ENCODE measurements at regions not wholly inside any gene's neighbourhood (a gene's known extent, or its start where the extent isn't known, plus 50 kb on each side); places are given as distances from the start of the nearest gene placed in this dataset.

DNA sequence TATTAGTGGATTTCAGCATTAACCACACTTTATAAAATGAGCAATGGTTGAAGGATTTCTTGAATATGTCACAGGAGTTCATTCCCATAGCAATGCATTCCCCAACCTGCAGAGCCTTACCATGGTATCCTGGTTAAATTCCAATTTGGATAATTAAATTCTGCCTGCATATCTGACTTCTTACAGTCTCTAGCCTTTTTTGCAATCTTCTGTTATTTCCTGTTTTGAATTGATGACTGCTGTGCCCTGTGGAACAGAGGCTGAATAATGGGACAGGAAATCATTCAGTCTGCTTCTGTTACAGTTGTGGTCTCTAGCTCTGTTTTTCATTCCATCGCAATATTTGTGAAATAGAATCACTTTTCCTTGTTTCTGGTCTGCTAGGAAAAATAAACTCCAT lies 1823.9 kb downstream of the PLA2G4A start:
- TF ChIP-seq, protein P1, sequence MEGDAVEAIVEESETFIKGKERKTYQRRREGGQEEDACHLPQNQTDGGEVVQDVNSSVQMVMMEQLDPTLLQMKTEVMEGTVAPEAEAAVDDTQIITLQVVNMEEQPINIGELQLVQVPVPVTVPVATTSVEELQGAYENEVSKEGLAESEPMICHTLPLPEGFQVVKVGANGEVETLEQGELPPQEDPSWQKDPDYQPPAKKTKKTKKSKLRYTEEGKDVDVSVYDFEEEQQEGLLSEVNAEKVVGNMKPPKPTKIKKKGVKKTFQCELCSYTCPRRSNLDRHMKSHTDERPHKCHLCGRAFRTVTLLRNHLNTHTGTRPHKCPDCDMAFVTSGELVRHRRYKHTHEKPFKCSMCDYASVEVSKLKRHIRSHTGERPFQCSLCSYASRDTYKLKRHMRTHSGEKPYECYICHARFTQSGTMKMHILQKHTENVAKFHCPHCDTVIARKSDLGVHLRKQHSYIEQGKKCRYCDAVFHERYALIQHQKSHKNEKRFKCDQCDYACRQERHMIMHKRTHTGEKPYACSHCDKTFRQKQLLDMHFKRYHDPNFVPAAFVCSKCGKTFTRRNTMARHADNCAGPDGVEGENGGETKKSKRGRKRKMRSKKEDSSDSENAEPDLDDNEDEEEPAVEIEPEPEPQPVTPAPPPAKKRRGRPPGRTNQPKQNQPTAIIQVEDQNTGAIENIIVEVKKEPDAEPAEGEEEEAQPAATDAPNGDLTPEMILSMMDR (IDR thresholded peaks at IDR 0.05; ENCODE audit: poor library complexity, severe bottlenecking), result no peak
- TF ChIP-seq SMC3 (conservative IDR thresholded peaks at IDR 0.05; ENCODE audit: poor library complexity) (no peak), POLR2AphosphoS5 (IDR thresholded peaks at IDR 0.05) (no peak), EZH2 (IDR thresholded peaks at IDR 0.05; ENCODE audit: borderline replicate concordance, insufficient read depth, low read length, poor library complexity, severe bottlenecking) (no peak), TAF1 (IDR thresholded peaks at IDR 0.05; ENCODE audit: low read depth) (no peak)
- TF ChIP-seq, protein P2, sequence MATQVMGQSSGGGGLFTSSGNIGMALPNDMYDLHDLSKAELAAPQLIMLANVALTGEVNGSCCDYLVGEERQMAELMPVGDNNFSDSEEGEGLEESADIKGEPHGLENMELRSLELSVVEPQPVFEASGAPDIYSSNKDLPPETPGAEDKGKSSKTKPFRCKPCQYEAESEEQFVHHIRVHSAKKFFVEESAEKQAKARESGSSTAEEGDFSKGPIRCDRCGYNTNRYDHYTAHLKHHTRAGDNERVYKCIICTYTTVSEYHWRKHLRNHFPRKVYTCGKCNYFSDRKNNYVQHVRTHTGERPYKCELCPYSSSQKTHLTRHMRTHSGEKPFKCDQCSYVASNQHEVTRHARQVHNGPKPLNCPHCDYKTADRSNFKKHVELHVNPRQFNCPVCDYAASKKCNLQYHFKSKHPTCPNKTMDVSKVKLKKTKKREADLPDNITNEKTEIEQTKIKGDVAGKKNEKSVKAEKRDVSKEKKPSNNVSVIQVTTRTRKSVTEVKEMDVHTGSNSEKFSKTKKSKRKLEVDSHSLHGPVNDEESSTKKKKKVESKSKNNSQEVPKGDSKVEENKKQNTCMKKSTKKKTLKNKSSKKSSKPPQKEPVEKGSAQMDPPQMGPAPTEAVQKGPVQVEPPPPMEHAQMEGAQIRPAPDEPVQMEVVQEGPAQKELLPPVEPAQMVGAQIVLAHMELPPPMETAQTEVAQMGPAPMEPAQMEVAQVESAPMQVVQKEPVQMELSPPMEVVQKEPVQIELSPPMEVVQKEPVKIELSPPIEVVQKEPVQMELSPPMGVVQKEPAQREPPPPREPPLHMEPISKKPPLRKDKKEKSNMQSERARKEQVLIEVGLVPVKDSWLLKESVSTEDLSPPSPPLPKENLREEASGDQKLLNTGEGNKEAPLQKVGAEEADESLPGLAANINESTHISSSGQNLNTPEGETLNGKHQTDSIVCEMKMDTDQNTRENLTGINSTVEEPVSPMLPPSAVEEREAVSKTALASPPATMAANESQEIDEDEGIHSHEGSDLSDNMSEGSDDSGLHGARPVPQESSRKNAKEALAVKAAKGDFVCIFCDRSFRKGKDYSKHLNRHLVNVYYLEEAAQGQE (IDR thresholded peaks at IDR 0.05; ENCODE audit: borderline replicate concordance), result no peak
